Activated naive CD4-positive, alpha-beta T cell treated with anti-CD3 and anti-CD28 coated beads for 36 hours (primary cell): ENCODE measurements at regions not wholly inside any gene's neighbourhood (a gene's known extent, or its start where the extent isn't known, plus 50 kb on each side); places are given as distances from the start of the nearest gene placed in this dataset.

Source experiments
- CTCF ChIA-PET: fragments of 350-600 bp; sonication (Branson Sonifier 250); formaldehyde crosslinking; loops from one replicate; lab custom pipeline; 2021; ENCODE audit warnings: antibody characterized with exemption; lab: Charles Lee
- DNase-seq: peaks from one replicate; pipeline ENCODE4 v3.0.0-alpha.2; 2020
- H3K27ac Mint-ChIP-seq: one replicate; pipeline ENCODE4 v1.8.0; 2021; ENCODE audit warnings: mild to moderate bottlenecking, mixed read lengths
- H3K27me3 Mint-ChIP-seq: one replicate; pipeline ENCODE4 v1.8.0; 2021; ENCODE audit warnings: low read depth, mixed read lengths
- H3K36me3 Mint-ChIP-seq: one replicate; pipeline ENCODE4 v1.8.0; 2021; ENCODE audit warnings: low read depth, mixed read lengths
- H3K4me1 Mint-ChIP-seq: one replicate; pipeline ENCODE4 v1.8.0; 2021; ENCODE audit warnings: low read depth, mixed read lengths
- H3K4me3 Mint-ChIP-seq: one replicate; pipeline ENCODE4 v1.8.0; 2021; ENCODE audit warnings: mild to moderate bottlenecking, moderate library complexity, mixed read lengths
- H3K9me3 Mint-ChIP-seq: one replicate; pipeline ENCODE4 v1.8.0; 2021; ENCODE audit warnings: mixed read lengths
- intact Hi-C: fragments of 100-400 bp; cut with micrococcal nuclease; formaldehyde crosslinking; loops from one replicate; pipeline ENCODE4 v1.15.1; 2023

GRCh38 chr10:11388996-11389395 is 222.5 kb downstream of the USP6NL start:
- CTCF ChIA-PET = interaction anchor here (0.7 kb wide), 1 partner anchor 61 kb away, joined by 3 read pairs; no protein-coding TSS in a partner anchor
- Mint-ChIP-seq H3K36me3 (no peaks in the 10 kb centered on the region), H3K4me3 (no peak overlapping the region), H3K4me1 (no peaks in the 10 kb centered on the region), H3K27me3 (no peaks in the 10 kb centered on the region), H3K9me3 (no peaks in the 10 kb centered on the region), H3K27ac (no peak overlapping the region)
- DNase-seq = no peak
- intact Hi-C loops = no loop called here

- no peak overlapping the region for H3K27ac Mint-ChIP-seq
- intact Hi-C loops = no loop called here
- no peaks in the 10 kb centered on the region for H3K4me1 Mint-ChIP-seq
- no peaks in the 10 kb centered on the region for H3K9me3 Mint-ChIP-seq
- H3K4me3 Mint-ChIP-seq = no peak overlapping the region
- no peak for DNase-seq
- CTCF ChIA-PET = no interaction called here
- no peaks in the 10 kb centered on the region for H3K36me3 Mint-ChIP-seq
- H3K27me3 Mint-ChIP-seq = no peaks in the 10 kb centered on the region
These were observed 223.8 kb downstream of the USP6NL start for GRCh38 chr10:11387551-11388222.

GRCh38 chr10:11387044-11387443 is 224.4 kb downstream of the USP6NL start:
- CTCF ChIA-PET = no interaction called here
- DNase-seq = no peak
- Mint-ChIP-seq H3K27ac (no peak overlapping the region), H3K4me1 (peaks cover 2% of the 10 kb centered on the region), H3K27me3 (no peaks in the 10 kb centered on the region), H3K4me3 (no peak overlapping the region), H3K9me3 (no peaks in the 10 kb centered on the region), H3K36me3 (no peaks in the 10 kb centered on the region)
- intact Hi-C loops = no loop called here
